Natural killer cell treated with Interleukin-12 subunit alpha and Interleukin-12 subunit beta and Interleukin-15 and Interleukin-18, amount 100 ng/mL, for 72 hours (primary cell): ENCODE measurements at regions not wholly inside any gene's neighbourhood (a gene's known extent, or its start where the extent isn't known, plus 50 kb on each side); places are given as distances from the start of the nearest gene placed in this dataset.

Source experiments
- ATAC-seq, 2 donors: fragments of 150-1000 bp; cut with Tn5 transposase in 1 of 2; sonication (Bioruptor Pico), chemical (Tn5 transposase) in 1 of 2; 2 replicates each; pipeline ENCODE4 v1.10.0; 2021
- DNase-seq: peaks from one replicate; pipeline ENCODE4 v3.0.0; 2022; ENCODE audit warnings: low spot score
- H3K27ac Mint-ChIP-seq, 2 donors: 1 replicate in 1 of 2; 2 replicates in 1 of 2; pipeline ENCODE4 v1.8.0; 2022; ENCODE audit warnings: mixed read lengths in 2 of 2, mild to moderate bottlenecking in 1 of 2, moderate library complexity in 1 of 2
- H3K27me3 Mint-ChIP-seq, 2 donors: 1 replicate in 1 of 2; 2 replicates in 1 of 2; pipeline ENCODE4 v1.8.0; 2022; ENCODE audit warnings: mixed read lengths in 2 of 2
- H3K36me3 Mint-ChIP-seq: one replicate; pipeline ENCODE4 v1.8.0; 2022; ENCODE audit warnings: mixed read lengths
- H3K4me1 Mint-ChIP-seq, 2 donors: 1 replicate in 1 of 2; 2 replicates in 1 of 2; pipeline ENCODE4 v1.8.0; 2022; ENCODE audit warnings: low read depth in 2 of 2, mixed read lengths in 2 of 2, mild to moderate bottlenecking in 1 of 2
- H3K4me3 Mint-ChIP-seq: one replicate; pipeline ENCODE4 v1.8.0; 2022; ENCODE audit warnings: mixed read lengths
- H3K9me3 Mint-ChIP-seq: 2 replicates; pipeline ENCODE4 v1.8.0; 2022; ENCODE audit warnings: mixed read lengths

DNA sequence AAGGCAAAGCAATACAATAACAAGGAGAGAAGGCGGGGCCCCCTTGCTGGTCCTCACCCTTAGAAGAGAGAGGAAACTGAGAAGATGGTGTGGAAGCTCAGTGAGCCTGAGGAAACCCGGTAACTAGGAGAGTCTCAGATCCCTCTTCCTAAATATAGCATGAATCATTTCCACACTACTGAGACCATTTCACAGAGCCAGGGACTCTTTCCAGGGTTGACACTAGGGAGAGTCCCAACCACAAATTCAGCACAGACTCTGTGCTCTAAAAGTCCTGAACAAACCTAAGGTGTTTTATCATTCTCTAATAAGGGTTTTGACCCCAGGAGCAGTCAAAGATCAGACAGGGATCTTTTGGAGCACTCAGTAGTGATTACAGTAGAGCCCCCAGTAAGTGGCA, 647.7 kb downstream of the KCNT2 start:
- Mint-ChIP-seq H3K4me1 (no peaks in the 10 kb centered on the region), H3K27me3 (no peaks in the 10 kb centered on the region), H3K27ac (no peak overlapping the region), H3K36me3 (no peaks in the 10 kb centered on the region), H3K9me3 (peaks cover 10% of the 10 kb centered on the region), H3K4me3 (no peak overlapping the region)
- DNase-seq (no peak), ATAC-seq (no peak)

GRCh38 chr1:195958131-195958530, 650.1 kb downstream of the KCNT2 start:
- no peaks in the 10 kb centered on the region for H3K36me3 Mint-ChIP-seq
- H3K9me3 Mint-ChIP-seq = peaks cover 10% of the 10 kb centered on the region
- ATAC-seq (no peak), DNase-seq (no peak)
- H3K27ac Mint-ChIP-seq = no peak overlapping the region
- no peaks in the 10 kb centered on the region for H3K4me1 Mint-ChIP-seq
- no peak overlapping the region for H3K4me3 Mint-ChIP-seq
- no peaks in the 10 kb centered on the region for H3K27me3 Mint-ChIP-seq

GRCh38 chr1:195956845-195957244, 651.4 kb downstream of the KCNT2 start:
- ATAC-seq = no peak
- Mint-ChIP-seq H3K27me3 (no peaks in the 10 kb centered on the region), H3K4me1 (no peaks in the 10 kb centered on the region), H3K9me3 (peaks cover 14% of the 10 kb centered on the region), H3K4me3 (no peak overlapping the region), H3K27ac (no peak overlapping the region), H3K36me3 (no peaks in the 10 kb centered on the region)
- no peak for DNase-seq

- H3K36me3 Mint-ChIP-seq = no peaks in the 10 kb centered on the region
- peaks cover 10% of the 10 kb centered on the region for H3K9me3 Mint-ChIP-seq
- H3K4me1 Mint-ChIP-seq = no peaks in the 10 kb centered on the region
- H3K27ac Mint-ChIP-seq = no peak overlapping the region
- ATAC-seq (no peak), DNase-seq (no peak)
- no peaks in the 10 kb centered on the region for H3K27me3 Mint-ChIP-seq
- no peak overlapping the region for H3K4me3 Mint-ChIP-seq
Measured at GRCh38 chr1:195954848-195955247, 653.4 kb downstream of the KCNT2 start.

GRCh38 chr1:195951313-195951712, 656.9 kb downstream of the KCNT2 start:
- DNase-seq (no peak), ATAC-seq (no peak)
- H3K4me1 Mint-ChIP-seq = no peaks in the 10 kb centered on the region
- no peaks in the 10 kb centered on the region for H3K36me3 Mint-ChIP-seq
- no peaks in the 10 kb centered on the region for H3K27me3 Mint-ChIP-seq
- peaks cover 7% of the 10 kb centered on the region for H3K9me3 Mint-ChIP-seq
- no peak overlapping the region for H3K27ac Mint-ChIP-seq
- H3K4me3 Mint-ChIP-seq = no peak overlapping the region

GRCh38 chr1:195948123-195948895, 659.9 kb downstream of the KCNT2 start:
- peaks cover 4% of the 10 kb centered on the region for H3K9me3 Mint-ChIP-seq
- no peaks in the 10 kb centered on the region for H3K4me1 Mint-ChIP-seq
- no peak overlapping the region for H3K4me3 Mint-ChIP-seq
- no peaks in the 10 kb centered on the region for H3K27me3 Mint-ChIP-seq
- no peak overlapping the region for H3K27ac Mint-ChIP-seq
- ATAC-seq = no peak
- no peaks in the 10 kb centered on the region for H3K36me3 Mint-ChIP-seq
- DNase-seq = no peak

- no peaks in the 10 kb centered on the region for H3K4me1 Mint-ChIP-seq
Measured at GRCh38 chr1:195946500-195946899, 661.7 kb downstream of the KCNT2 start.

GRCh38 chr1:195941795-195942194, 666.4 kb downstream of the KCNT2 start:
- H3K27me3 Mint-ChIP-seq = no peaks in the 10 kb centered on the region
- peaks cover 4% of the 10 kb centered on the region for H3K36me3 Mint-ChIP-seq
- no peaks in the 10 kb centered on the region for H3K4me1 Mint-ChIP-seq
- no peak overlapping the region for H3K4me3 Mint-ChIP-seq
- DNase-seq (no peak), ATAC-seq (no peak)
- no peak overlapping the region for H3K27ac Mint-ChIP-seq
- H3K9me3 Mint-ChIP-seq = peaks cover 3% of the 10 kb centered on the region

More at GRCh38 chr1:195946500-195946899, 661.7 kb downstream of the KCNT2 start:
- peaks cover 4% of the 10 kb centered on the region for H3K36me3 Mint-ChIP-seq
- H3K27ac Mint-ChIP-seq = no peak overlapping the region
- DNase-seq (no peak), ATAC-seq (no peak)
- H3K9me3 Mint-ChIP-seq = no peaks in the 10 kb centered on the region
- no peaks in the 10 kb centered on the region for H3K27me3 Mint-ChIP-seq
- H3K4me3 Mint-ChIP-seq = no peak overlapping the region

- H3K9me3 Mint-ChIP-seq = peaks cover 5% of the 10 kb centered on the region
- H3K4me1 Mint-ChIP-seq = no peaks in the 10 kb centered on the region
- peaks cover 4% of the 10 kb centered on the region for H3K36me3 Mint-ChIP-seq
- no peaks in the 10 kb centered on the region for H3K27me3 Mint-ChIP-seq
- ATAC-seq (no peak), DNase-seq (no peak)
- H3K27ac Mint-ChIP-seq = no peak overlapping the region
- no peak overlapping the region for H3K4me3 Mint-ChIP-seq
Measured at GRCh38 chr1:195941314-195941713, 666.9 kb downstream of the KCNT2 start.

GRCh38 chr1:195939844-195940243, 668.4 kb downstream of the KCNT2 start:
- no peak for ATAC-seq
- Mint-ChIP-seq H3K4me3 (no peak overlapping the region), H3K36me3 (peaks cover 4% of the 10 kb centered on the region), H3K27me3 (no peaks in the 10 kb centered on the region), H3K27ac (no peak overlapping the region), H3K9me3 (peaks cover 5% of the 10 kb centered on the region), H3K4me1 (no peaks in the 10 kb centered on the region)
- DNase-seq = no peak

DNA sequence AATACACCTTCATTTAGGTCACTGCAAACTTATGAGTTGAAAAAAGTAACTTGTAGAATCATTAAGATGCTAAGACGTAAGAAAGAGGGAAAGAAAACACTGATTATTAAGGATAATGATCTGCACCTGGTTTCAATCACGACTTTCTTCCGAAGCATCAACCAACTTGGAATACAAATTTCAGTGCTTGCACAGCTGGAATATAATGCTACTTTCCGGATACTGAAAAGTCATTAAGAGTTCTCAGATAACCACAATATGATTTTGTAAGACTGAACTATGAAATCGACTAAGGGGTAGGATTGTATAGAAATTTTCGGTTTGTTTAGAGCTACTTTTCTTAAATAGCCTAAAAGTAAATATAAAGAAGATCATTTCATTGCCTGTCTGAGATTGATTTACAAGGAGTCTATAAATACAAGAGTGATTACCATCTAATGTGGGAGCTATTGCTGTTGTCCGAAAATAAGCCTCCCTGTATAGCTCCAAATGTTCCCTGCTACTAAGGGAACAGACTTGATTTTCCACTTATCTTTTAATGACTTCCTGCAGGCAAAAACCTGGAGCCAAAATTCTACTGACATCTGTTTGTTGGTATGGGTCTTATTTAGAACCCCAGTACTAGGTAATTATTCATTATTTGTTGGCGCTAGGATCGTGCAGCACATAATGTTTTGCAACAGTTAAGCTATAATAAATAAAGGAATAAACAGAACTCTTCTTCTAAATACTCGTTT, 673.3 kb downstream of the KCNT2 start:
- Mint-ChIP-seq H3K36me3 (no peaks in the 10 kb centered on the region), H3K9me3 (peaks cover 14% of the 10 kb centered on the region), H3K4me1 (no peaks in the 10 kb centered on the region), H3K27me3 (no peaks in the 10 kb centered on the region), H3K27ac (no peak overlapping the region), H3K4me3 (no peak overlapping the region)
- DNase-seq (no peak), ATAC-seq (no peak)

DNA sequence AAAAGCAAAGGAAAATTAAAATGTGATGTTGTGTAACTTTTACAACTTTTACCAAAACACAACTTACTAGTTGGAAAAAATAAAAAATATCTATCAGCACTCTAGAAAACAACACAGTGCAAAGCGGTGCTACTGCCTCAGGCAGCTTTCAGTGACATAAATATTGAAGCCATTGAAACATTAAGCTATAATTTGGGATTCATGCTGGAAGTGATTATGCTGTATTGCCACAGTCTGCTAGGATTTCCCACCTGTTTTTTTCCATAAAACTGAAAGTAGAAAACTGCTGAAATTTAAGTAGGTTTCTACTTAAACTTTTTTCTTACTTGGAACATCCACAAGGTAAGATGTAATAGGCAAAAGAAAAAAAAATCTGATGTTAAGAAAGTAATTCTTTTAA, 674.4 kb downstream of the KCNT2 start:
- no peaks in the 10 kb centered on the region for H3K4me1 Mint-ChIP-seq
- no peaks in the 10 kb centered on the region for H3K27me3 Mint-ChIP-seq
- H3K36me3 Mint-ChIP-seq = no peaks in the 10 kb centered on the region
- H3K4me3 Mint-ChIP-seq = no peak overlapping the region
- peaks cover 14% of the 10 kb centered on the region for H3K9me3 Mint-ChIP-seq
- no peak for ATAC-seq
- DNase-seq = no peak
- no peak overlapping the region for H3K27ac Mint-ChIP-seq

DNA sequence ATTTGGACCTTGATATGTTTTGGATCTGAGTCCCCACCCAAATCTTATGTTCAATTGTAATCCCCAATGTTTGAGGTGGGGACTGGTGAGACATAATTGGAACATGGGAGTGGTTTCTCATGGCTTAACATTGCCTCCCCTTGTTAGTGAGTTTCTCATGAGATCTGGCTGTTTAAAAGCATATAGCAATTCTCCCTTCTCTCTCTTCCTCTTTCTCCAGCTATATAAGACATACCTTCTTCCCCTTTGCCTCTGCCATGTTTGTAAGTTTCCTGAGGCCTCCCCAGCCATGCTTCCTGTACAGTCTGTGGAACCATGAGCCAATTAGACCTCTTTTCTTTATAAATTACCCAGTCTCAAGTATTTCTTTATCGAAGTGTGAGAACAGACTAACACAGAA, 692.4 kb downstream of the KCNT2 start:
- ATAC-seq = no peak
- no peak for DNase-seq
- Mint-ChIP-seq H3K4me3 (no peak overlapping the region), H3K4me1 (no peaks in the 10 kb centered on the region), H3K27ac (no peak overlapping the region), H3K9me3 (peaks cover 16% of the 10 kb centered on the region), H3K27me3 (no peaks in the 10 kb centered on the region), H3K36me3 (peaks cover 6% of the 10 kb centered on the region)

DNA sequence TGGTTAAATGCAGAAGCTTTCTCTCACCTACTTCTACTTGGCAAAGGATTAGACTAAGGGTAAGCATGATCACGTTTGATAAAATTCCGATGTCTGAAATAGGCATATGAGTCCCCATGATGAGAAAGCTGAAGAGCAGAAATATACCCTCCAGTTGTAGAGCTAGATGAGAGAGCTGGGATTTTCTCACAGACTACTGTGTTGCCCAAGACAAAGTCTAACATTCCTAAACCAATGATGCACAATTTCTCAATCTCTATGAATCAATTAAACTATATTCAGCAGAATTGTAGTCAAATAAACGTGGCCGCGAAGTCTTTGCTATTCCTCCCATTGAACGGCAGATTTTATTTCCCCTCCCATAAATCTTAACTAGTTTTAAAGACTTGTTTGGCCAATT, 699.2 kb downstream of the KCNT2 start:
- Mint-ChIP-seq H3K27me3 (no peaks in the 10 kb centered on the region), H3K9me3 (no peaks in the 10 kb centered on the region), H3K4me3 (no peak overlapping the region), H3K27ac (no peak overlapping the region), H3K36me3 (no peaks in the 10 kb centered on the region), H3K4me1 (no peaks in the 10 kb centered on the region)
- DNase-seq (no peak), ATAC-seq (no peak)
